ENCODE measurements at regions not wholly inside any gene's neighbourhood (a gene's known extent, or its start where the extent isn't known, plus 50 kb on each side); places are given as distances from the start of the nearest gene placed in this dataset.

DNA sequence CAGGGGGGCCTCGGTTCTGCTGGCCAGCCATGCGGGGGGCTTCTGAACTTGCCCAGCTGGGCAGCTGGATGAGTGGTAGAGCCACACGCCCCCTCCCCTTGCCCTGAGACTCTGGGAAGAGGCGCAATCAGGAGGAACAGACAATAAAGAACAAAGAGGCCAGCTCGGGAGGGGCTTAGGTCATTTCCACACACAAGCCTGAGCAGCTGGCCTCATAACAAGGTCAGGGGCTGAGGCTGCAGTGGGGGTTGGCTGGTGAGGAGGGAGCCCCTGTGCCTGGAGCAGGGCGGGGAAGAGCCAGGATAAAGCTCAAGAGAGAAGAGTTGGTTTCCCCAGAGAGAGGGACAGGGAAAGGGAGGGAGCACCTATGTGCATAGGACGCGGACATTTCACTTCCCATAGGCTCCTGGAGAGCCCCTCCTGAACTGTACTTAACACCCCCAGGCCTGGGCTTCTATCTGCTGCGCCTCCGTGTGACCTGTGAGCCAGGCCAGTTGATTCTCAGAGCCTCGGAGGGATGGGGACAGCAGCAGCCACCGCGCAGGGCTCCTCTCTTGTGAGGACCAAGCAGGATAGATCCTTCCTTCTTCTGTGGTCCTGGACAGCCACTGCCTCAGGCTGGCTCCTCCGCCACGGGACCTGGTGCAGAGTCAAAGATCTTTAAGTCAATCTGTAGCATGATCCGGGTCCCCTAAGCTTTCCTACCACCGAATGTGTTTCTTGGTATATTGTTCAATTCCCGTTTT lies 75.3 kb upstream of the GGTA1 start:
- DNase-seq: no peak
- ATAC-seq: no peak
- TF ChIP-seq, protein P1, sequence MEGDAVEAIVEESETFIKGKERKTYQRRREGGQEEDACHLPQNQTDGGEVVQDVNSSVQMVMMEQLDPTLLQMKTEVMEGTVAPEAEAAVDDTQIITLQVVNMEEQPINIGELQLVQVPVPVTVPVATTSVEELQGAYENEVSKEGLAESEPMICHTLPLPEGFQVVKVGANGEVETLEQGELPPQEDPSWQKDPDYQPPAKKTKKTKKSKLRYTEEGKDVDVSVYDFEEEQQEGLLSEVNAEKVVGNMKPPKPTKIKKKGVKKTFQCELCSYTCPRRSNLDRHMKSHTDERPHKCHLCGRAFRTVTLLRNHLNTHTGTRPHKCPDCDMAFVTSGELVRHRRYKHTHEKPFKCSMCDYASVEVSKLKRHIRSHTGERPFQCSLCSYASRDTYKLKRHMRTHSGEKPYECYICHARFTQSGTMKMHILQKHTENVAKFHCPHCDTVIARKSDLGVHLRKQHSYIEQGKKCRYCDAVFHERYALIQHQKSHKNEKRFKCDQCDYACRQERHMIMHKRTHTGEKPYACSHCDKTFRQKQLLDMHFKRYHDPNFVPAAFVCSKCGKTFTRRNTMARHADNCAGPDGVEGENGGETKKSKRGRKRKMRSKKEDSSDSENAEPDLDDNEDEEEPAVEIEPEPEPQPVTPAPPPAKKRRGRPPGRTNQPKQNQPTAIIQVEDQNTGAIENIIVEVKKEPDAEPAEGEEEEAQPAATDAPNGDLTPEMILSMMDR (IDR thresholded peaks at IDR 0.05): no peak
- H3K27me3 ChIP-seq: no peaks in the 10 kb centered on the region
- no peaks in the 10 kb centered on the region for H3K4me1 ChIP-seq
- H3K9me3 ChIP-seq: no peaks in the 10 kb centered on the region
- no peak overlapping the region for H3K4me3 ChIP-seq
- H3K36me3 ChIP-seq: no peaks in the 10 kb centered on the region
- H3K27ac ChIP-seq: no peak overlapping the region
- intact Hi-C loops (cut with DNase I): no loop called here

DNA sequence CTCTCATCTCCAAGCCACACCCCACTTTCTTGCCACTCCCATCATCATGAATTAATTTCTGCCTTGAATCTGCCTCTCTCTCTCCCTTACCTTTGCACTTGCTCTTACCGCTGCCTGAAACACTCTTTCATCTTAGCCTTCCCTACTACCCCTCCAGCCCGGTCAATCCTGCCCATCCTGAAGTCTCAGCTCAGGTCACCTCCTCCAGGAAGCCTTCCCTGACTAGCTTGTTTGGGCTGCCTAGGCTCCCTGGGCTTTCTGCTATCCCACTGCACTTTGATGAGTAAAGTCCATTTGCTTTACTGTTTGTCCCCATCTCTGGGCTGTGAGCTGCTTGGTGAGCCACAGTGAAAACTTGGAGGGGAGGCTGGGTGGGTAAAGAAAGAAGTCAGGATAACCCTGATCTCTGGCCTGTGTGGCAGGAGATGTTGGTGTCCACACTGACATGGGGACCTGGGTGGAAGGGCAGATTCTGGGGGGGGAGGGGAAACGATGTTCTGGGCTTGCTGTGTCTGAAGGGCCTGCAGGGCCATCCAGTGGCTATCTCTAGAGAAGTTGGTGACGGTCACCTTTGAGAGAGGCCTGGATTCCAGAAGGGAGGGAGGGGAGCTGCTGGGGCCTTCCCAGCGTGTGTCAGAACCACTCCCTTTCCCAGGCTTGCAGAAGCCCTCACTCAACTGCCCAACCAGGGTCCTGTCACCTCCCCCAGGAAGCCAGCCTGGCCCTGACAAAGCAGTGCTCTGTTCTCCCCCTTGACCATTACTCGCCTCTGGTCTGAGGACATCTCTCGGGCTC lies 75.0 kb upstream of the DAB2IP start:
- Histone ChIP-seq H3K27ac (no peak overlapping the region), H3K27me3 (no peaks in the 10 kb centered on the region), H3K36me3 (no peaks in the 10 kb centered on the region), H3K4me1 (no peaks in the 10 kb centered on the region), H3K4me3 (no peak overlapping the region), H3K9me3 (no peaks in the 10 kb centered on the region)
- DNase-seq: no peak
- TF ChIP-seq, protein P1 (IDR thresholded peaks at IDR 0.05): no peak
- intact Hi-C loops (cut with DNase I): no loop called here
- no peak for ATAC-seq

DNA sequence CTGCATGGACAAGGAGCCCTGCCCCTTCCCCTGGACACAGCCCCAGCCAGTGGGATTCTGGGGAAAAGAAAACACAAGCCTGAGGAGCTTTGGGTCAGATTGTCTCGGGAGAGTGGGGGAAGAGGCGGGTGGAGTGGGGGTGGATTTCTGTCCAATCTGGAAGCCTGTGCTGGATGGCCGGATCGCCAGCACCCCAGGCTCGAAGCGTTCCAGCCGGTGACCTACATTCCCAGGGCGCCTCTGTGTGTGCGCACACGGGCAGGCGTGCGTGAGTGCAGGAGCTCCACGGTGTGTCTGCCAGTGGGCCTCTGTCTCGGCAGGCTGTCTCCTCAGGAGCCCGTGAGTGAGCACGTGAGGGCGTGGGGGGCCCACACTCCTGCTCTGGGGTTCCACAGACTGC lies 74.3 kb upstream of the DAB2IP start:
- no peak for ATAC-seq

DNA sequence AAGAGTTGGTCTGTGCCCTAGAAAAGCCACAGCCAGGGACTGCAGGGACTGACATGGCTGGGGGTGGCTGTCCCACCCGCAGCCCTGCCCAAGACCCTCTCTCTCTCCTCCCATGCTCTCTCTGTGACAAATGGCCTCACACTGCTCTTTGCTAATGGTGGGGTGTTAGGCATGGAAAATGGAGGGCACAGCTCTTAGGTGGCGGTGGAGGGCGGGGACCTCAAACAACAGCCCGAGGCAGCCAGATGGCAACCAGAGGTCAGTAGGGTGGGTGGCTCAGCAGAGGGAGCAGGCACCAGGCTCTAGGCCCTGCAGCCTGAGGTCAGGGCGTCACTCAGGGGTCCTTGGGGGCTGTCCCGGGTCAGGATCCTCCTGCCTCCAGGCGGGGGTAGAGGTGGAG lies 73.9 kb upstream of the DAB2IP start:
- Histone ChIP-seq H3K4me1 (no peaks in the 10 kb centered on the region), H3K27ac (no peak overlapping the region), H3K9me3 (no peaks in the 10 kb centered on the region), H3K36me3 (no peaks in the 10 kb centered on the region), H3K27me3 (no peaks in the 10 kb centered on the region), H3K4me3 (no peak overlapping the region)
- TF ChIP-seq, protein P1 (IDR thresholded peaks at IDR 0.05): no peak
- ATAC-seq (no peak), DNase-seq (no peak)
- intact Hi-C loops (cut with DNase I): no loop called here

More for the DNA sequence above, 74.3 kb upstream of the DAB2IP start:
- TF ChIP-seq, protein P1 (IDR thresholded peaks at IDR 0.05): no peak
- Histone ChIP-seq H3K27me3 (no peaks in the 10 kb centered on the region), H3K4me3 (no peak overlapping the region), H3K36me3 (no peaks in the 10 kb centered on the region), H3K4me1 (no peaks in the 10 kb centered on the region), H3K9me3 (no peaks in the 10 kb centered on the region), H3K27ac (no peak overlapping the region)
- DNase-seq: no peak
- intact Hi-C loops (cut with DNase I): no loop called here

DNA sequence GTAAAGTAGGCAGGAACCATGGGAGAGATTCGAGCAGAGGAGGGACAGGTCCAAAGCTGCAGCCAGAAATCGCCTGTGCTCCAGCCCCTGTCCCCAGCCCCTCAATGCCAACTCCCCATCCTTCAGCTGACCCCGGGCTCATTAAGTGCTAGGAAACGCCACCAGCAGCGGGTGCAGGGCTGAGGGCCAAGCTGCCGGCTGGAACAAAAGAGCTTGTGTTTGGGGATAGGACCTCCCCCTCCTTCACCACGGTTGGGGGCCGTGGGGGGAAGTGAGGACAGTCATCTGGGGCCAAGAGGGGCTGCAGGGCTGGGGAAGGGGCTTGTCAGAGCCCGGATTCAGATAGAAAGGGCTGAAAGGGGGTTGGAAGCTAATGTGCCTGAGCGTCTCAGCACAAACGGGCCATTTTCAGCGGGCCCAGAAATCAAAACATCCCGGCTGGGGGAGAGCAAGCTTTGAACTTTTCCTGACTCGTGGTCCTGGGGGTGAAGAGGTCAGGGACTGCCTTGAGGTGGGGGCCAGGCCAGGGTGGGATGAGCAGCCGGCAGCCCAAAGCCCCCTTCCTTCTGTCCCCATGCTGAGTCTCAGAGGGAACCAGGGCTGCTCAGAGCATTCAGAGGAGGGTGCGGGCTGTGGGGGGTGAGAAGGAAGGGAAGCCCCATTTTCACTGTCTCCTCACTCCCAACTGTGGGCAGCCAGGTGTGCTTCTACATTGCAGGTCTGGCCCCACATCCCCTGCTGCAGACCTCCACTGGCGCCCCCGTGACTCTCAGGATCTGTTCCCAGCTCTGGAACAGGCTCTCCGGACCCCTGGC lies 69.4 kb upstream of the DAB2IP start:
- no peak for DNase-seq

More for the DNA sequence above, 69.4 kb upstream of the DAB2IP start:
- TF ChIP-seq, protein P1 (IDR thresholded peaks at IDR 0.05): no peak
- H3K4me1 ChIP-seq: no peaks in the 10 kb centered on the region
- H3K27ac ChIP-seq: no peak overlapping the region
- H3K9me3 ChIP-seq: no peaks in the 10 kb centered on the region
- H3K27me3 ChIP-seq: no peaks in the 10 kb centered on the region
- no peak overlapping the region for H3K4me3 ChIP-seq
- no peak for ATAC-seq
- intact Hi-C loops (cut with DNase I): no loop called here
- no peaks in the 10 kb centered on the region for H3K36me3 ChIP-seq
